ENCODE measurements at regions not wholly inside any gene's neighbourhood (a gene's known extent, or its start where the extent isn't known, plus 50 kb on each side); places are given as distances from the start of the nearest gene placed in this dataset.

- in situ Hi-C loops (cut with HindIII; ENCODE audit: low pct_unique_long_range_greater_than_20kb, low sequenced_read_pairs), result no loop called here
- CTCF ChIA-PET, result no interaction called here
These were observed 1120.5 kb downstream of the ADGRL3 start for GRCh38 chr4:62320612-62321011.

DNA sequence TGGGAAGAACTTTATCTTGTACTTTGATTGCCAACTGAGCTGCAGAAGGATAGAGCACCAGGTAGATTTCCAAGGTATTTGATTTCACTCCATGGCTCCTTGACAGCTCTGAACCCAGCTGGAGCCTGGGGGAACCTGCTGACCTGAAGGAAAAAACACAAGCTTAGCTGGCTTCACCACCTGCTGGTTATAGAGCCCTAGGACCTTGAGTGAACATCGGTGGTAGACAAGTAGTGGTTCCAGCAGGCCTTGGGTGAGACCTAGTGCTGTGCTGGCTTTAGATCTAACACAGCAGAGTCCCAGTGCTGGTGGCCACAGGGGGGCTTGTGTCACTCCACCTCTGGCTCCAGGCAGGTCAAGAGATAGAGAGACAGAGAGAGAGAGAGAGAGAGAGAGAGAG is 1102.6 kb downstream of the ADGRL3 start:
- ATAC-seq (no peak), DNase-seq (ENCODE audit: low read depth, low spot score) (no peak)
- H3K4me1 ChIP-seq (ENCODE audit: control insufficient read depth, insufficient read depth, low read length), result no peaks in the 10 kb centered on the region
- no peak overlapping the region for H3K4me3 ChIP-seq (ENCODE audit: low read depth in 2 of 2, low read length in 2 of 2)
- TF ChIP-seq, protein P1, sequence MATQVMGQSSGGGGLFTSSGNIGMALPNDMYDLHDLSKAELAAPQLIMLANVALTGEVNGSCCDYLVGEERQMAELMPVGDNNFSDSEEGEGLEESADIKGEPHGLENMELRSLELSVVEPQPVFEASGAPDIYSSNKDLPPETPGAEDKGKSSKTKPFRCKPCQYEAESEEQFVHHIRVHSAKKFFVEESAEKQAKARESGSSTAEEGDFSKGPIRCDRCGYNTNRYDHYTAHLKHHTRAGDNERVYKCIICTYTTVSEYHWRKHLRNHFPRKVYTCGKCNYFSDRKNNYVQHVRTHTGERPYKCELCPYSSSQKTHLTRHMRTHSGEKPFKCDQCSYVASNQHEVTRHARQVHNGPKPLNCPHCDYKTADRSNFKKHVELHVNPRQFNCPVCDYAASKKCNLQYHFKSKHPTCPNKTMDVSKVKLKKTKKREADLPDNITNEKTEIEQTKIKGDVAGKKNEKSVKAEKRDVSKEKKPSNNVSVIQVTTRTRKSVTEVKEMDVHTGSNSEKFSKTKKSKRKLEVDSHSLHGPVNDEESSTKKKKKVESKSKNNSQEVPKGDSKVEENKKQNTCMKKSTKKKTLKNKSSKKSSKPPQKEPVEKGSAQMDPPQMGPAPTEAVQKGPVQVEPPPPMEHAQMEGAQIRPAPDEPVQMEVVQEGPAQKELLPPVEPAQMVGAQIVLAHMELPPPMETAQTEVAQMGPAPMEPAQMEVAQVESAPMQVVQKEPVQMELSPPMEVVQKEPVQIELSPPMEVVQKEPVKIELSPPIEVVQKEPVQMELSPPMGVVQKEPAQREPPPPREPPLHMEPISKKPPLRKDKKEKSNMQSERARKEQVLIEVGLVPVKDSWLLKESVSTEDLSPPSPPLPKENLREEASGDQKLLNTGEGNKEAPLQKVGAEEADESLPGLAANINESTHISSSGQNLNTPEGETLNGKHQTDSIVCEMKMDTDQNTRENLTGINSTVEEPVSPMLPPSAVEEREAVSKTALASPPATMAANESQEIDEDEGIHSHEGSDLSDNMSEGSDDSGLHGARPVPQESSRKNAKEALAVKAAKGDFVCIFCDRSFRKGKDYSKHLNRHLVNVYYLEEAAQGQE (IDR thresholded peaks at IDR 0.05; ENCODE audit: insufficient read depth in 1 of 2, low read depth in 2 of 2, low read length in 1 of 2), result no peak
- TF ChIP-seq, protein P2, sequence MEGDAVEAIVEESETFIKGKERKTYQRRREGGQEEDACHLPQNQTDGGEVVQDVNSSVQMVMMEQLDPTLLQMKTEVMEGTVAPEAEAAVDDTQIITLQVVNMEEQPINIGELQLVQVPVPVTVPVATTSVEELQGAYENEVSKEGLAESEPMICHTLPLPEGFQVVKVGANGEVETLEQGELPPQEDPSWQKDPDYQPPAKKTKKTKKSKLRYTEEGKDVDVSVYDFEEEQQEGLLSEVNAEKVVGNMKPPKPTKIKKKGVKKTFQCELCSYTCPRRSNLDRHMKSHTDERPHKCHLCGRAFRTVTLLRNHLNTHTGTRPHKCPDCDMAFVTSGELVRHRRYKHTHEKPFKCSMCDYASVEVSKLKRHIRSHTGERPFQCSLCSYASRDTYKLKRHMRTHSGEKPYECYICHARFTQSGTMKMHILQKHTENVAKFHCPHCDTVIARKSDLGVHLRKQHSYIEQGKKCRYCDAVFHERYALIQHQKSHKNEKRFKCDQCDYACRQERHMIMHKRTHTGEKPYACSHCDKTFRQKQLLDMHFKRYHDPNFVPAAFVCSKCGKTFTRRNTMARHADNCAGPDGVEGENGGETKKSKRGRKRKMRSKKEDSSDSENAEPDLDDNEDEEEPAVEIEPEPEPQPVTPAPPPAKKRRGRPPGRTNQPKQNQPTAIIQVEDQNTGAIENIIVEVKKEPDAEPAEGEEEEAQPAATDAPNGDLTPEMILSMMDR (IDR thresholded peaks at IDR 0.05), result no peak
- POLR2A ChIA-PET, result no interaction called here
- intact Hi-C loops (cut with micrococcal nuclease; ENCODE audit: unreplicated experiment), result no loop called here
- BruUV-seq (replicated peaks), result no TSS peak
- H3K27ac ChIP-seq (ENCODE audit: low read length), result no peak overlapping the region
- CTCF ChIA-PET, result no interaction called here
- no peaks in the 10 kb centered on the region for H3K36me3 ChIP-seq (ENCODE audit: control insufficient read depth, insufficient read depth, low read length)
- in situ Hi-C loops (cut with HindIII; ENCODE audit: low pct_unique_long_range_greater_than_20kb, low sequenced_read_pairs), result no loop called here
- H3K27me3 ChIP-seq (ENCODE audit: control insufficient read depth, insufficient read depth, low read length), result no peaks in the 10 kb centered on the region
- no peaks in the 10 kb centered on the region for H3K9me3 ChIP-seq (ENCODE audit: control insufficient read depth, insufficient read depth, low read depth, low read length)

More at GRCh38 chr4:62320612-62321011, 1120.5 kb downstream of the ADGRL3 start:
- no peaks in the 10 kb centered on the region for H3K4me1 ChIP-seq (ENCODE audit: control insufficient read depth, insufficient read depth, low read length)
- H3K4me3 ChIP-seq (ENCODE audit: low read depth in 2 of 2, low read length in 2 of 2), result no peak overlapping the region
- POLR2A ChIA-PET, result no interaction called here
- intact Hi-C loops (cut with micrococcal nuclease; ENCODE audit: unreplicated experiment), result no loop called here
- H3K27ac ChIP-seq (ENCODE audit: low read length), result no peak overlapping the region
- ATAC-seq, result no peak
- H3K27me3 ChIP-seq (ENCODE audit: control insufficient read depth, insufficient read depth, low read length), result no peaks in the 10 kb centered on the region
- BruUV-seq (replicated peaks), result no TSS peak
- no peak for DNase-seq (ENCODE audit: low read depth, low spot score)
- no peaks in the 10 kb centered on the region for H3K9me3 ChIP-seq (ENCODE audit: control insufficient read depth, insufficient read depth, low read depth, low read length)
- TF ChIP-seq, protein P2 (IDR thresholded peaks at IDR 0.05), result no peak
- TF ChIP-seq, protein P1 (IDR thresholded peaks at IDR 0.05; ENCODE audit: insufficient read depth in 1 of 2, low read depth in 2 of 2, low read length in 1 of 2), result no peak
- H3K36me3 ChIP-seq (ENCODE audit: control insufficient read depth, insufficient read depth, low read length), result no peaks in the 10 kb centered on the region

Data from Panc1 (cell line).